ENCODE measurements at regions not wholly inside any gene's neighbourhood (a gene's known extent, or its start where the extent isn't known, plus 50 kb on each side); places are given as distances from the start of the nearest gene placed in this dataset.

DNA sequence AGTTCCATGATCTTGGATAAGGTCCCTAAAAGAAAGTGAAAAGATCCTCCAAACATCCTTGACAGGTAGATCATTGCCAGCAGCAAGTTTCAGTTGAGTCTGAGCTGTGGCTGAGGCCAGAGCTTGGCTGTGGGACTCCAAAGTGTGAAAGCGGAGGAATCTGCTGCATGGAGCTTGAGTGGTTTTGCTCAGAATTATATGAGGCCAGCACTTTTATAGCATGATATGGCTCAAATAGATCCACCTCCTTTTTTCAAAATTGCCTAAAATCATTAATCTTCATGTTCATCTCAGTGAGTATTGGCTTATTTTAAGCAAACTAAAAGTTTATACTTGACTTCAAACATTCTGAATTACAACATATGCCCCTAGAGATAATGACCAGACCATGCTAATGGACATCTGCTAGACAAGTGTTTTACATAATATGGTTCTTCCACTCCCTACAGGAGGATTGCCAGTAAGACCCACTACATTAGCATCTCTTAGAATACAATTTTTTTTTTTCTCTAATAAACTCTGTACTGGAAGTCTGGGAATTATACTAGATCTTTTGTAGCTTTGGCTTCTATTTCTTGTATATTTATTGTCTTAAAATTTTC is 368.1 kb downstream of the ZPLD1 start:
- TF ChIP-seq, protein P1, sequence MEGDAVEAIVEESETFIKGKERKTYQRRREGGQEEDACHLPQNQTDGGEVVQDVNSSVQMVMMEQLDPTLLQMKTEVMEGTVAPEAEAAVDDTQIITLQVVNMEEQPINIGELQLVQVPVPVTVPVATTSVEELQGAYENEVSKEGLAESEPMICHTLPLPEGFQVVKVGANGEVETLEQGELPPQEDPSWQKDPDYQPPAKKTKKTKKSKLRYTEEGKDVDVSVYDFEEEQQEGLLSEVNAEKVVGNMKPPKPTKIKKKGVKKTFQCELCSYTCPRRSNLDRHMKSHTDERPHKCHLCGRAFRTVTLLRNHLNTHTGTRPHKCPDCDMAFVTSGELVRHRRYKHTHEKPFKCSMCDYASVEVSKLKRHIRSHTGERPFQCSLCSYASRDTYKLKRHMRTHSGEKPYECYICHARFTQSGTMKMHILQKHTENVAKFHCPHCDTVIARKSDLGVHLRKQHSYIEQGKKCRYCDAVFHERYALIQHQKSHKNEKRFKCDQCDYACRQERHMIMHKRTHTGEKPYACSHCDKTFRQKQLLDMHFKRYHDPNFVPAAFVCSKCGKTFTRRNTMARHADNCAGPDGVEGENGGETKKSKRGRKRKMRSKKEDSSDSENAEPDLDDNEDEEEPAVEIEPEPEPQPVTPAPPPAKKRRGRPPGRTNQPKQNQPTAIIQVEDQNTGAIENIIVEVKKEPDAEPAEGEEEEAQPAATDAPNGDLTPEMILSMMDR (IDR thresholded peaks at IDR 0.05) = no peak
- TF ChIP-seq SIN3A (IDR thresholded peaks at IDR 0.05; ENCODE audit: borderline replicate concordance, insufficient read depth, low read depth, low read length) = no peak
